ENCODE measurements at regions not wholly inside any gene's neighbourhood (a gene's known extent, or its start where the extent isn't known, plus 50 kb on each side); places are given as distances from the start of the nearest gene placed in this dataset.

- DNase-seq, result no peak
Observed at GRCh38 chr6:122307577-122307976, 91.9 kb upstream of the HSF2 start.

GRCh38 chr6:122308074-122308473 lies 91.4 kb upstream of the HSF2 start:
- no peak for DNase-seq

GRCh38 chr6:122315842-122316241 lies 83.6 kb upstream of the HSF2 start:
- no peak for DNase-seq

- DNase-seq, result peak in 1 of 5 experiments; percentile 9
Observed at GRCh38 chr6:122322824-122323223, 76.6 kb upstream of the HSF2 start.

GRCh38 chr6:122323361-122323760 lies 76.1 kb upstream of the HSF2 start:
- DNase-seq, result peak in 1 of 5 experiments; percentile 12

- no peak for DNase-seq
Observed at GRCh38 chr6:122330315-122330714, 69.1 kb upstream of the HSF2 start.

GRCh38 chr6:122337645-122338044 lies 61.8 kb upstream of the HSF2 start:
- DNase-seq, result no peak

GRCh38 chr6:122339661-122340060 lies 59.8 kb upstream of the HSF2 start:
- DNase-seq, result no peak

- DNase-seq, result no peak
Observed at GRCh38 chr6:122347280-122347679, 52.2 kb upstream of the HSF2 start.

- no peak for DNase-seq
Observed at GRCh38 chr6:122347751-122348150, 51.7 kb upstream of the HSF2 start.

Data from T-helper 2 cell (primary cell).